ENCODE measurements at regions not wholly inside any gene's neighbourhood (a gene's known extent, or its start where the extent isn't known, plus 50 kb on each side); places are given as distances from the start of the nearest gene placed in this dataset.

DNA sequence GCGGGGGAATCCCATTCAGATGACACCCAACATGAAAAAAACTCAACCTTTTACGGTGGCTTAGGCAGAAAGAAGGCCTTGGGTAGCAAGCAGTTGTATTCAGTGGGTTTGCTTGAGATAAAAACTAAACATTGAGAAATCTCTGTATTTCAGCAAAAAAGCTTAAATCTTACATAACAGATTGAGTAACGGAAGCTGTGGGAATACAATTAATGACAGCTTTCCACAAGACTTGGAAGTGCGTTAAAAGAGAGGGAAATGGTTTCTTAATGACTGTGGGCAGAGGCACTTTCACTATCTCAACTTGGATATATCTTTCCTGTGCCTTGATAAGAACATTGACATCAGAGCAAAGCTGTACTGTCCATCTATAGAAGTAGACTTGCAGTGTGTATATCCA, 418.5 kb upstream of the HS3ST1 start:
- TF ChIP-seq, protein P1, sequence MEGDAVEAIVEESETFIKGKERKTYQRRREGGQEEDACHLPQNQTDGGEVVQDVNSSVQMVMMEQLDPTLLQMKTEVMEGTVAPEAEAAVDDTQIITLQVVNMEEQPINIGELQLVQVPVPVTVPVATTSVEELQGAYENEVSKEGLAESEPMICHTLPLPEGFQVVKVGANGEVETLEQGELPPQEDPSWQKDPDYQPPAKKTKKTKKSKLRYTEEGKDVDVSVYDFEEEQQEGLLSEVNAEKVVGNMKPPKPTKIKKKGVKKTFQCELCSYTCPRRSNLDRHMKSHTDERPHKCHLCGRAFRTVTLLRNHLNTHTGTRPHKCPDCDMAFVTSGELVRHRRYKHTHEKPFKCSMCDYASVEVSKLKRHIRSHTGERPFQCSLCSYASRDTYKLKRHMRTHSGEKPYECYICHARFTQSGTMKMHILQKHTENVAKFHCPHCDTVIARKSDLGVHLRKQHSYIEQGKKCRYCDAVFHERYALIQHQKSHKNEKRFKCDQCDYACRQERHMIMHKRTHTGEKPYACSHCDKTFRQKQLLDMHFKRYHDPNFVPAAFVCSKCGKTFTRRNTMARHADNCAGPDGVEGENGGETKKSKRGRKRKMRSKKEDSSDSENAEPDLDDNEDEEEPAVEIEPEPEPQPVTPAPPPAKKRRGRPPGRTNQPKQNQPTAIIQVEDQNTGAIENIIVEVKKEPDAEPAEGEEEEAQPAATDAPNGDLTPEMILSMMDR (IDR thresholded peaks at IDR 0.05; ENCODE audit: low read length): no peak
- TF ChIP-seq EZH2phosphoT487 (IDR thresholded peaks at IDR 0.05; ENCODE audit: low read length): no peak
